Glomerular visceral epithelial cell (primary cell): ENCODE measurements at regions not wholly inside any gene's neighbourhood (a gene's known extent, or its start where the extent isn't known, plus 50 kb on each side); places are given as distances from the start of the nearest gene placed in this dataset.
"Not testable (repeated sequence)": the region's sequence is repeated elsewhere in the genome, so short reads cannot be mapped to it uniquely, and the experiment has no call there.

Source experiments
- DNase-seq: peaks from one replicate; pipeline ENCODE4 v3.0.0-alpha.2; 2016; ENCODE audit errors: extremely low spot score

- no peak for DNase-seq
These were observed 139.0 kb upstream of the NCOR2 start for GRCh38 chr12:124706363-124706762.

DNA sequence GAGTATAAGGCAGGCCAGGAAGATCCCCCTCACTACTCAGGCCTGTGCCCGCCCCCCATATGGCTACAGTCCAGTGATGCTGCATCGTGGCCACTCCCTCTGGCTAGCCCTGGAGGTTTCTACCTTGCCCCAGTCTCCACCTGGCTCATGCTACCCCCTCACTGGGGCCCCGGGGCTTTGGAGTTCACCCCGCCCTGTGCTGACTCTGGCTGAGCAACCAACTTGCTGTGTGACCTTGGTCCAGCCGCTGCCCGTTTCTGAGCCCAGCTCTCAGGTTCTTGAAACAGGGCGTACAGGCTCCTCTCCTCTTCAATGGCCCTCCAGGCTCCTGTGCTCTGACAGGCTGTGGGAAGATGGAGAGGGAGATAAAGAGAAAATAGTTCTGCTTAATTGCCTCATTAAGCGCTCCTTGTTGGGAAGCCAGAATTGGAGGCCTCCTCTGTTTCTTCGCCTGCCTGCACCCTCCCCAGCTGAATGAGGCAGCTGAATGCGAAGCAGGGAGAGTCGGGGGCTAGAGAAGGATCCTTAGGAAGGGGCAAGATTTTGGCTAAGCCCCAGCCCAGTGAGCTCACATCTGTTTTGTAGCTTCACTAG is 138.2 kb upstream of the NCOR2 start:
- DNase-seq, result no peak

DNA sequence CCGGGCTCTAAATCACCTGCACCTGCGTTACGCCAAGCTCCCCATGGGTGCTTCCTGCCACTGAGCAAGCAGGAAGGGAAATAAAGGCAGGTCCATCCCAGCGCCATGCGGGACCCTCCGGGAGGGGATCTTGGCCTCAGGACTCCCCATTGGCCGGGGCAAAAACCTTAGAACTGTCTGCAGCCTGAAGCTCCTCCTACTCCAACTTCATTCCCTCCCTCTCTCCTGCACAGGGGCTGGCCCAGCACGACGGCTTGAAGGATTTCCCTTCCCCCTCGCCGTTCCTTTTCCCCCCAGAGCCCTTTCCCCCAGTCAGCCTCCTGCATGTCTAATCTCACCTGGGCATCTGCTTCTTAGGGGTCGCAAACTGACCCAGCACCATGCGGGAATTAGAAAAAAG is 137.2 kb upstream of the NCOR2 start:
- no peak for DNase-seq

DNA sequence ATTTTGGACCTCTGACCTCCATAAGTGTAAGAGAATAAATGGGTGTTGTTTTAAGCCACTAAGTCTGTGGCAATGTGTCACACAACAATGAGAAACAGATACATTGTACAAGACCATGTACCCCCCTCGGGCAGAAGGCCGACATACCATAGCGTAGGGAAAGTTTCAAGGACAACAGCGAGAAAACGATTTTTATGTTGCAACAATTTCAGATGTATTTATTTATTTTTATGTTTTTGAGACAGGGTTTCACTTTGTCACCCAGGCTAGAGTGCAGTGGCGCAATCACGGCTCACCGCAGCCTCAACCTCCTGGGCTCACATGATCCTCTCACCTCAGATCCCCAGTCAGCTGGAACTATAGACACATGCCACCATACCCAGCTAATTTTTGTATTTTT is 136.4 kb upstream of the NCOR2 start:
- no peak for DNase-seq

DNA sequence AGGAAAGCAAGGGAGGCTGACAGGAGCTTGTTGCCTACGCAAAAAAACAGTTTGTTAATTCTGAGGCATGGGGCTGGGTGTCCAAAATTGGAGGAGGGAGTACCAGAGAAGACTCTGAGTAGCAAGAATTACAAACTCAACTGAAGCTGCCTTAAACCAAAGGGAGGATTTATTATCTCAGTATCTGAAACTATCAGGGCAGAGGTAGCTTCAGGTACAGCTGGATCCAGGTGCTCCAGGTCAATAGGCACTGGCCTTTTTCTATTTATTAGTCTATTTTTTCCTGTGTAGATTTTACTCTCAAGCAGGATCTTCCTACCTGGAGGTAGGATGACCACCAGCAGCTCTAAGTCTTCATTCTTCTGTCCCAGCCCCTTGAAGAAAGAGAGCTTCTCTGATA is 135.3 kb upstream of the NCOR2 start:
- no peak for DNase-seq

GRCh38 chr12:124700810-124701592 is 133.6 kb upstream of the NCOR2 start:
- DNase-seq, result no peak

DNA sequence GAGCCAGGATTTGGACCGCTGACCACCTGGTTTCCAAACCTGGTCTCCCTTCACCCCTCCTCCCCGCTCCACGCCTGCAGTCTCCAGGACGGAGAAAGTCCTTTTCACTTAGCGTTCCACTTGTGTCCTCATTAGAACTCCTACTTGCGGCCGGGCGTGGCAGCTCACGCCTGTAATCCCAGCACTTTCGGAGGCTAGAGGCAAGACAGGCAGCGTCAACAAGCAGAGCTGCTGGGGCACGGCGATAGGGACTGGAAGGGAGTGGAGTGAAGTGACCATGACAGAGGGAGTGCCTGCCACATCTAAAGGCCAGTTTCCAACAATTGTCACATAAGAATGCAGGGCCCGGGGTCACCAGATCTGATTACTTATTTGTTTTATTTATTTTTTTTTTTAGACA is 132.5 kb upstream of the NCOR2 start:
- DNase-seq, result no peak

DNA sequence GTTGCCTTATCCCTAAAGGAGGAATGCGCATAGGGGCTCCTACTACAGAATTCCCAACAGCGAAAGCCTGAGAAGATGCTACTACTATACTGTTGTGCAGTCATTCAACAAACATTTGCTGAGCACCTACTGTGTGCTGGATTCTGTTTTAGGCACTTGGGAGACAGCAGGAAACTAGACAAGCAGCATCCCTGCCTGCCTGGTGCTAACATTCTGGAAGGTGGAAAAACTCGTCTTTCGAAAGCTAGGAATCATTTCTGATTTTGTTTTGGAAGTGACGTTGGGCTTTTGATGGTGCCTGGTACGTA is 131.5 kb upstream of the NCOR2 start:
- DNase-seq, result no peak

DNA sequence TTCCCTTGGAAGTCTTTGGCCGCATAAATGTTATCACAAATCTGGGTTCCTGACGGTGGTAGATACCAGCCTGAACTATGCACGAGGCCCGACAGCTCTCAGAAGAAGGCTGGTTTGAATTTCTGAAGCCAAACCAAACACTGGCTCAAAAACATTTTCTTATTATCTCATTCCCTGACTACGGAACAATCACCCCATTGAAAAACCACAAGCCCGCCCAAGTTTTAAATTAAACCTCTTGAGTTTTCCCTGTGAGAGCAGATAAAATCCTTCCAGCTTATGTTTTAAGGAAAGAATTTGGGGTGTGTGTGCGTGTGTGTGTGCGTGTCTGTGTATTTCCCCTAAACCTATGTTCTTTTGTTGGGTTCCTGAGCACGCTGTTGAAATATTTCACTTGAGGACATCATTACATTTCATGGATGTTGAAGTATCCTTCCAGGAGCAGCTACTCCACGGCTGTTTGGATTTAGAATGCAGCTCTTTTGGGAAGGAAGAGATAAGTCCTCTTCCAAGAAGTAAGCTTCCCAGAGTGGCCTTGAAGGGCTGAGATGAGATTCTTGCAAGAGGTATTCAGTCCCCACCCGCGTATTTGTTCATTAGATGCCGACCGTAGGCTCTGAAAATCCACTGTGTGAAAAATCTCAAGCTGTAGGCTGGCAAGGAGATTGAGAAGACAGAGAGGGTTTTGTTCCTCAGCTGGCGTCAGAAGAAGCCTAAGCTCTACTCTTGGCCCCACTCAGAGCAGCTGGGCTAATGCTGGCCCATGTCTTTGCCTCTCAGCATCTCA is 131.0 kb upstream of the NCOR2 start:
- peak; percentile 35 for DNase-seq

DNA sequence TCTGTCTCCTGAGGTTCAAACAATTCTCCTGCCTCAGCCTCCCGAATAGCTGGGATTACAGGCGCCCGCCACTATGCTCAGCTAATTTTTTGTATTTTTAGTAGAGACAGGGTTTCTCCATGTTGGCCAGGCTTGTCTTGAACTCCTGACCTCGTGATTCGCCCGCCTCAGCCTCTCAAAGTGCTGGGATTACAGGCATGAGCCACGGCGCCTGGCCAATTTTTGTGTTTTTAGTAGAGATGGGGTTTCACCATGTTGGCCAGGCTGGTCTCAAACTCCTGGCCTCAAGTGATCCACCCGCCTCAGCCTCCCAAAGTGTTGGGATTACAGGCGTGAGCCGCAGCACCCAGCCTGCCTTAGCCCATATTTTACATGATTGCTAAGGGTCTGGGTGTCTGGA is 130.3 kb upstream of the NCOR2 start:
- not testable (repeated sequence) for DNase-seq

DNA sequence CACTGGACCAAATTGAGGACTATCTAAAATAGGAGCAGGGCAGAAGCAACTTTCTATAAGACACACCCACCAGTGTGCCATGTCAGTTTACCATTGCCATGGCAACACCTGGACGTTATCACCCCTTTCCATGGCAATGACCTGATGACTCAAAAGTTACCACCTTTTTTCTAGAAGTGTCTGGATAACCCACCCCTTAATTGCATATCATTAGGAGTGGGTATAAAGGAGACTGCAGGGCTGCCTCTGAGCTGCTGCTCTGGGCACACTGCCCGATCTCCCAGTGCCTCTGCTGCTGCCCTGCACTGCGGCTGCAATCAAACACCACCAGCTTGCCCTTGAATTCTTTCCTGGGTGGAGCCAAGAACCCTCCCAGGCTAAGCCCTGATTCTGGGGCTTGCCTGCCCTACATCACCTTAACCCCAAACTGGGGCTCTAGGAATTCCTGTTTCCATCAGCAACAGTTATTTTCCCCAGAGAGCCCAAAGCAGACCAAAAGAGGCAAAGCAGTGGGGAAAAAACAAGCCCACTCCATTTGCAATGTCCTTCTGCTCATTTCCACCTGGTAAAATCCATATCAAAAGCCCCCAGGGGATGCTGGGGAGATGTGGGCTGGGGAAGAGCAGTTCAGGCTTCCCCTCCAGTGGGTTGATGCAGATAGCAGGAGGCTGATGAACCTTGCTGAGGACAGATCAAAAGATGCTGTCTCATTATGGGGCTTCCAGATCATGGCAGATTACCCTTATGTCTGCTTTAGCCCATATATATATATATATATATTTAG is 129.5 kb upstream of the NCOR2 start:
- peak; percentile 26 for DNase-seq

DNA sequence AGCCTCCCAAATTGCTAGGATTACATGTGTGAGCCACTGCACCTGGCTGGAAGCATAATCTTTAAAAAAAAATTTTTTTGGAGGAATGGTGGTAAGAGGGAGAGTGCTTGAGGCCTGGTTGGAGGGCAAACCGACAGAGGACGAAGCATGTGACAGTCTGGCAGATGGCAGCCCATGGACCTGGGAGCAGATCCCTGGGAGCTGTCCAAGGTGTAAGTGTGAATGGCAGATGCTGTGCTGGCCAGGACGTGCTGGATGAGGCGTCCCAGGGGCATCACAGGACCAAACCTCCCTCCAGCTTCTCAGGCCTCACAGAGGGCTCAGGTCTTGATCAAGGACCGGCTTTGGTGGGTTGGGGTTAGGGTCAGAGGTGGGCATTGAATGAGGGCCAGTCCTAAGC is 128.4 kb upstream of the NCOR2 start:
- DNase-seq, result peak; percentile 30

GRCh38 chr12:124694846-124695497 is 127.6 kb upstream of the NCOR2 start:
- DNase-seq, result peak; percentile 91

DNA sequence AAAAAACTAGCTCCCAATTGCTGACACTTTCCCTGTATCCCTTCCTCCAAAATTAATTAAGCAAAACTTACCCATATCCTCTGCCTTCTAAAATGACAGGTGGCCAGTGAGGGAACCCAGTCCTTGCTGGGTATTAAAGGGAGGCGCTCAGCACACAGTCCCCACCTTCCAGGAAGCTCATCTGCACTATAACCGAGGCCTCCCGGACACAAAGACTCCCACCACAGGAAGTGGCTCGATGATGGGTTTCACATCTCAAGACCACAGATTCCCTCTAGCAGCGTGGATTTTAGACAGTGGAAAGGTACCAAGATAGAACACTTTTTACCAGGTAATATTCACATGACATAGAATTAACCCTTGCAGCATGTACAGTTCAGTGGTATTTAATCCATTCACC is 126.8 kb upstream of the NCOR2 start:
- DNase-seq, result no peak

GRCh38 chr12:124693111-124693723 is 125.8 kb upstream of the NCOR2 start:
- DNase-seq, result no peak

DNA sequence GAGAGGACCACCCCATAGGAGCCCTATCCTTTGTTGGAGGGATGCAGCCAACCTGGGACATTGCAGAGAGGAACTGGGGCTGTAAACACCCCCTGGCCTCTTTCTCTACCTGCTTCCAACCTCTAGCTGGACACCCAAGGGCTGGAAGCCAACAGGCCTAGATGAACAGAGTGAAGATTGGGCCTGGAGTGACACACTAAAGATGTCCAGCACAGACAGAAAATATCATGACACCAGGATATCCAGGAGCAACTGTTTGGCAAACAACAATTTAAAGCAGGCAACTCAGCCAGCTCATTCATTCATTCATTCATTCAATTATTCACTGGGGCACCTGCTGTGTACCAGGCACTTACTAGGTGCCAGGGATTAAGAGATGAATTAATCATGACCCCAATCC is 125.0 kb upstream of the NCOR2 start:
- no peak for DNase-seq

GRCh38 chr12:124691429-124691828 is 124.0 kb upstream of the NCOR2 start:
- no peak for DNase-seq

DNA sequence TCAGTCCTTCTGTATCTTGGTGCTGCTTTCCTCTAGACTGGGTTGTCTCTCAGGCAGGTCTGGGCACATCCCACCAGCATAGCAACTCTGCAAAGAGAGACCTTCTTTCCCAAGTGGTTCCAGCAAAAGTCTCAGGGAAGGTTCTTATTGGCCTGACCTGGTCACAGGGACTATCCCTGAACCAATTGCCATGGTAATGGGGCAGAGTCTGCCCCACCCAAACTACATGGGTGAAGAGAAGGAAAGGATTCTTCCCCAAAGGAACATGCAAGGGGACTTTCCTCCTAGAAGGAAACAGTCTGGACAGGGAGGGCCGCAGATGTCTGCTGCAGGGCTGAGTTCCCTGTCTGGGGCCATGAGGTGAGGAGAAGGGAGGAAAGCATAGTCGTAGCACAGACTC is 122.2 kb upstream of the NCOR2 start:
- DNase-seq, result no peak

DNA sequence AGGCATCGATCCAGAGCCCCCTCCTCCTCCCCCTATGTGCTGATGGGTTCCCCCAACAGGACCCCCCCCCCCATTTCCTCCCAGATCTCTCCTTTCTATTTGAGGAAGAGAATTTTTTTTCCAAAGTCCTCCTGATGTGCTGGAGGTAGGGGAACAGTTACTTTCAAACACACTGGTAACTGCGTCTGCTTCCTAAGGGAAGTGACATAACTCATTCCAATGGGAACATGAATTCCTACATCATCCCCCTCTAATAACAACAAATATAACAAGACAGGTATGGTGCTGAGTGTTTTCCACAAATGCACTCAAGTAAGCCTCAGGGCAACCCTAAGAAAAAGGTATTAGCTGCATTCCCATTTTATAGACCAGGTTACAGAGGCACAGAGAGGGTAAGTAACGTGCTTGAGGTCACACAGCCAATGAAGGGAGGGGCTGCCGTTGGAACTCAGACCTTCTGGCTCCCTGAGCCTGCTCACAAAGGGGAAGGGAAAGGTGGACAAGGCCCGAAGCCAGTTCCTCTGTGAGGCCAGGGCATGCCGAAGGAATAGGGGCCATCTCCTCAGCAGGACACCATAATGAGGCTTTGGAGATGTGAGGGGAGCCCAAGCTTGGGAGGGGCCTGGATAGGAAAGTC is 121.1 kb upstream of the NCOR2 start:
- DNase-seq, result no peak

- no peak for DNase-seq
These were observed 120.5 kb upstream of the NCOR2 start for GRCh38 chr12:124687917-124688316.
